OCI-LY7 (cell line): ENCODE measurements at regions not wholly inside any gene's neighbourhood (a gene's known extent, or its start where the extent isn't known, plus 50 kb on each side); places are given as distances from the start of the nearest gene placed in this dataset.

Experiments used
- BruUV-seq: library from RNA; stranded (reverse); fragments of 400-500 nt; replicated peaks from 2 replicates; lab custom pipeline; 2021; lab: Mats Ljungman, UMichigan
- CTCF ChIA-PET: fragments of 300-600 bp; sonication (Branson Sonifier 250); formaldehyde crosslinking; loops from one replicate; lab custom pipeline; 2022; ENCODE audit warnings: antibody characterized with exemption; ENCODE audit not compliant: unreplicated experiment; lab: Charles Lee
- POLR2A ChIA-PET: fragments of 300-600 bp; sonication (Branson Sonifier 250); formaldehyde crosslinking; loops from one replicate; lab custom pipeline; 2022; ENCODE audit warnings: antibody characterized with exemption; lab: Charles Lee
- DNase-seq: peaks from one replicate; pipeline ENCODE4 v3.0.0-alpha.2; 2015; ENCODE audit warnings: low spot score
- H2AFZ ChIP-seq: fragments of 200-600 bp; sonication (generic), shearing (Covaris generic); 2 replicates; pipeline ENCODE4 v1.6.1; 2014; ENCODE audit warnings: mild to moderate bottlenecking, antibody characterized with exemption, low read length, moderate library complexity
- H3K27ac ChIP-seq: fragments of 200-600 bp; sonication (generic); 2 replicates; pipeline ENCODE4 v1.5.1; 2014; ENCODE audit warnings: mixed run types, low read depth, mild to moderate bottlenecking, moderate library complexity, low read length, inconsistent platforms; ENCODE audit not compliant: poor library complexity, severe bottlenecking
- H3K36me3 ChIP-seq: fragments of 200-600 bp; sonication (generic); 2 replicates; pipeline ENCODE4 v1.6.1; 2014; ENCODE audit warnings: mild to moderate bottlenecking, antibody characterized with exemption, low read length, moderate library complexity, mixed read lengths; ENCODE audit not compliant: insufficient read depth
- H3K4me1 ChIP-seq: fragments of 200-600 bp; sonication (generic); 2 replicates; pipeline ENCODE4 v1.5.1; 2014; ENCODE audit warnings: mild to moderate bottlenecking, low read length; ENCODE audit not compliant: insufficient read depth, poor library complexity, severe bottlenecking
- H3K4me2 ChIP-seq: fragments of 200-600 bp; sonication (generic); 2 replicates; pipeline ENCODE4 v1.6.1; 2014; ENCODE audit warnings: mild to moderate bottlenecking, low read length
- H3K4me3 ChIP-seq: fragments of 200-600 bp; sonication (generic); 2 replicates; pipeline ENCODE4 v1.5.1; 2014; ENCODE audit warnings: mild to moderate bottlenecking, low read depth, low read length; ENCODE audit not compliant: poor library complexity, severe bottlenecking
- H3K79me2 ChIP-seq: fragments of 200-600 bp; sonication (generic); 2 replicates; pipeline ENCODE4 v1.6.1; 2016; ENCODE audit warnings: low read depth, mild to moderate bottlenecking, low read length, moderate library complexity, mixed read lengths; ENCODE audit not compliant: insufficient read depth
- H3K9me2 ChIP-seq: fragments of 200-600 bp; sonication (generic); 2 replicates; pipeline ENCODE4 v1.6.1; 2016; ENCODE audit warnings: mild to moderate bottlenecking, low read length, mixed read lengths; ENCODE audit not compliant: insufficient read depth
- H3K9me3 ChIP-seq: fragments of 200-600 bp; sonication (generic); 2 replicates; pipeline ENCODE4 v1.6.1; 2014; ENCODE audit warnings: mild to moderate bottlenecking, mixed run types, low read length, mixed read lengths
- H4K20me1 ChIP-seq: fragments of 200-600 bp; sonication (generic); 2 replicates; pipeline ENCODE4 v1.6.1; 2014; ENCODE audit warnings: mild to moderate bottlenecking, antibody characterized with exemption, low read length, moderate library complexity, mixed read lengths; ENCODE audit not compliant: insufficient read depth
- EZH2phosphoT487 ChIP-seq: fragments of 200-600 bp; sonication (generic); IDR thresholded peaks from 2 replicates; pipeline ENCODE4 v1.6.1; 2018; ENCODE audit warnings: low read depth, borderline replicate concordance, mild to moderate bottlenecking, mixed run types, antibody characterized with exemption, low read length, moderate library complexity, mixed read lengths
- intact Hi-C: fragments of 100-400 bp; cut with micrococcal nuclease; formaldehyde crosslinking; loops from one replicate; pipeline ENCODE4 v1.10.0; 2022; ENCODE audit not compliant: unreplicated experiment
- TF ChIP-seq, protein P1 (sequence below): fragments of 200-600 bp; sonication (generic); conservative IDR thresholded peaks from 2 replicates; pipeline ENCODE4 v1.5.1; 2014; ENCODE audit warnings: mild to moderate bottlenecking, antibody characterized with exemption, low read length, moderate library complexity, mixed read lengths

DNA sequence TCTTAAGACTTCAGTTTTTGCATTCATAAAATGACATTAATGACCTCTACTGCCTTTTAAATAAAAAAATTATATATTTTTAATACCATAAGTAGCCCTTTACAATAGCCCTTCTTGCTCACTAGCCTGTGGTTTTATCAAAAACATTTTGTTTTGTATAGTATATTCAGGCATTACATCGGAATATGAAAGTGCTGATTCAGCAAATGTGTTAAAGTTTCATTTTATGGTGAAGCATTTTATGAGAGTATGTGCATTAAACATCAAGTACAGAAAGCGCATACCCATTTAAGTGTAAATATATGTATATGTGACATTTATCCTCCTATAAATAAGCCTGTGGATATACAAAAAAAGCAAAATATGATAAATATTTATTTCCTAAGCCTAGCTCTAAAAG is 56.2 kb upstream of the GABRB2 start:
- no peak overlapping the region for H2AFZ ChIP-seq
- H3K4me3 ChIP-seq, result no peak overlapping the region
- no peaks in the 10 kb centered on the region for H3K79me2 ChIP-seq
- H3K4me2 ChIP-seq, result no peak overlapping the region
- H3K36me3 ChIP-seq, result no peaks in the 10 kb centered on the region
- ChIA-PET CTCF (no interaction called here), POLR2A (no interaction called here)
- BruUV-seq, result no TSS peak
- H3K4me1 ChIP-seq, result no peaks in the 10 kb centered on the region
- intact Hi-C loops, result no loop called here
- H3K9me2 ChIP-seq, result no peaks in the 10 kb centered on the region
- no peak for TF ChIP-seq EZH2phosphoT487
- H3K9me3 ChIP-seq, result no peaks in the 10 kb centered on the region
- H4K20me1 ChIP-seq, result no peaks in the 10 kb centered on the region
- no peak overlapping the region for H3K27ac ChIP-seq
- DNase-seq, result no peak

- no peaks in the 10 kb centered on the region for H3K79me2 ChIP-seq
- TF ChIP-seq, protein P1, sequence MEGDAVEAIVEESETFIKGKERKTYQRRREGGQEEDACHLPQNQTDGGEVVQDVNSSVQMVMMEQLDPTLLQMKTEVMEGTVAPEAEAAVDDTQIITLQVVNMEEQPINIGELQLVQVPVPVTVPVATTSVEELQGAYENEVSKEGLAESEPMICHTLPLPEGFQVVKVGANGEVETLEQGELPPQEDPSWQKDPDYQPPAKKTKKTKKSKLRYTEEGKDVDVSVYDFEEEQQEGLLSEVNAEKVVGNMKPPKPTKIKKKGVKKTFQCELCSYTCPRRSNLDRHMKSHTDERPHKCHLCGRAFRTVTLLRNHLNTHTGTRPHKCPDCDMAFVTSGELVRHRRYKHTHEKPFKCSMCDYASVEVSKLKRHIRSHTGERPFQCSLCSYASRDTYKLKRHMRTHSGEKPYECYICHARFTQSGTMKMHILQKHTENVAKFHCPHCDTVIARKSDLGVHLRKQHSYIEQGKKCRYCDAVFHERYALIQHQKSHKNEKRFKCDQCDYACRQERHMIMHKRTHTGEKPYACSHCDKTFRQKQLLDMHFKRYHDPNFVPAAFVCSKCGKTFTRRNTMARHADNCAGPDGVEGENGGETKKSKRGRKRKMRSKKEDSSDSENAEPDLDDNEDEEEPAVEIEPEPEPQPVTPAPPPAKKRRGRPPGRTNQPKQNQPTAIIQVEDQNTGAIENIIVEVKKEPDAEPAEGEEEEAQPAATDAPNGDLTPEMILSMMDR, result no peak
- no peak for TF ChIP-seq EZH2phosphoT487
- ChIA-PET POLR2A (no interaction called here), CTCF (no interaction called here)
- BruUV-seq, result no TSS peak
- no peaks in the 10 kb centered on the region for H3K9me3 ChIP-seq
- no peak overlapping the region for H3K4me2 ChIP-seq
- H2AFZ ChIP-seq, result no peak overlapping the region
- H3K36me3 ChIP-seq, result no peaks in the 10 kb centered on the region
- no peaks in the 10 kb centered on the region for H3K4me1 ChIP-seq
- intact Hi-C loops, result no loop called here
- no peak overlapping the region for H3K4me3 ChIP-seq
- no peaks in the 10 kb centered on the region for H4K20me1 ChIP-seq
- no peak for DNase-seq
- no peak overlapping the region for H3K27ac ChIP-seq
- H3K9me2 ChIP-seq, result no peaks in the 10 kb centered on the region
Measured at GRCh38 chr5:161600156-161600555, 53.6 kb upstream of the GABRB2 start.

GRCh38 chr5:161598686-161599085 is 52.2 kb upstream of the GABRB2 start:
- Histone ChIP-seq H3K4me3 (no peak overlapping the region), H4K20me1 (no peaks in the 10 kb centered on the region), H3K9me2 (no peaks in the 10 kb centered on the region), H2AFZ (no peak overlapping the region), H3K36me3 (no peaks in the 10 kb centered on the region), H3K4me1 (no peaks in the 10 kb centered on the region), H3K9me3 (no peaks in the 10 kb centered on the region), H3K79me2 (no peaks in the 10 kb centered on the region), H3K4me2 (no peak overlapping the region), H3K27ac (no peak overlapping the region)
- TF ChIP-seq, protein P1, result no peak
- no peak for TF ChIP-seq EZH2phosphoT487
- intact Hi-C loops, result no loop called here
- CTCF ChIA-PET, result no interaction called here
- DNase-seq, result no peak
- POLR2A ChIA-PET, result interaction anchor here (0.7 to 1.4 kb wide), 4 partner anchors 22 to 101 kb away, joined by 3 to 5 read pairs (median 4); no protein-coding TSS in a partner anchor
- BruUV-seq, result no TSS peak
